CD14-positive monocyte (primary cell): ENCODE measurements at regions not wholly inside any gene's neighbourhood (a gene's known extent, or its start where the extent isn't known, plus 50 kb on each side); places are given as distances from the start of the nearest gene placed in this dataset.

Experiments
- DNase-seq, 3 donors: peaks; one replicate each; pipeline ENCODE4 v3.0.0-alpha.2; 2011 to 2022
- H2AFZ ChIP-seq: 2 replicates; pipeline ENCODE4 v1.6.0; 2012; ENCODE audit warnings: mild to moderate bottlenecking, low read depth, low read length, inconsistent platforms; ENCODE audit not compliant: insufficient read depth, poor library complexity, severe bottlenecking
- H3K27ac ChIP-seq, 2 donors: 1 replicate in 1 of 2; 2 replicates in 1 of 2; pipeline ENCODE4 v1.5.1; 2012 to 2013; ENCODE audit warnings: low read length in 2 of 2, control low read depth in 1 of 2, inconsistent platforms in 1 of 2, low read depth in 1 of 2, mild to moderate bottlenecking in 1 of 2
- H3K27me3 ChIP-seq, 2 donors: one replicate each; pipeline versions ENCODE4 v1.6.0 to v1.6.1; 2011 to 2013; ENCODE audit warnings: low read length in 2 of 2; ENCODE audit not compliant: control insufficient read depth in 2 of 2, insufficient read depth in 2 of 2
- H3K36me3 ChIP-seq, 2 donors: replicated peaks in 1 of 2; 1 replicate in 1 of 2; 2 replicates in 1 of 2; pipeline versions ENCODE4 v1.5.1 to v1.6.1; 2012 to 2013; ENCODE audit warnings: low read length in 2 of 2, control low read depth in 1 of 2, inconsistent platforms in 1 of 2, mild to moderate bottlenecking in 1 of 2; ENCODE audit not compliant: insufficient read depth in 2 of 2, control insufficient read depth in 1 of 2
- H3K4me1 ChIP-seq, 2 donors: 1 replicate in 1 of 2; 2 replicates in 1 of 2; pipeline versions ENCODE4 v1.5.1 to v1.6.1; 2012 to 2013; ENCODE audit warnings: low read length in 2 of 2, control low read depth in 1 of 2, inconsistent platforms in 1 of 2, mild to moderate bottlenecking in 1 of 2, moderate library complexity in 1 of 2; ENCODE audit not compliant: insufficient read depth in 2 of 2, control insufficient read depth in 1 of 2
- H3K4me2 ChIP-seq: replicated peaks from 2 replicates; pipeline ENCODE3; 2012; ENCODE audit warnings: low read length, moderate library complexity, mild to moderate bottlenecking; ENCODE audit not compliant: poor library complexity, severe bottlenecking; ENCODE audit errors: extremely low read depth
- H3K4me3 ChIP-seq, 3 experiments: fragments of 200-600 bp in 1 of 3; sonication (generic) in 1 of 3; replicated peaks in 1 of 3; 1 replicate in 2 of 3; 2 replicates in 1 of 3; pipeline ENCODE4 v1.5.1; 2011 to 2013; ENCODE audit warnings: low read length in 3 of 3, mild to moderate bottlenecking in 3 of 3, control low read depth in 2 of 3, low read depth in 2 of 3, inconsistent platforms in 1 of 3, moderate library complexity in 1 of 3
- H3K79me2 ChIP-seq: 2 replicates; pipeline ENCODE4 v1.6.0; 2012; ENCODE audit warnings: mild to moderate bottlenecking, control low read depth, inconsistent platforms, low read length, moderate library complexity; ENCODE audit not compliant: insufficient read depth
- H3K9ac ChIP-seq: 2 replicates; pipeline ENCODE4 v1.6.0; 2017; ENCODE audit warnings: low read length, mild to moderate bottlenecking; ENCODE audit not compliant: insufficient read depth, poor library complexity, severe bottlenecking
- H3K9me3 ChIP-seq, 2 donors: replicated peaks in 1 of 2; 1 replicate in 1 of 2; 2 replicates in 1 of 2; pipeline versions ENCODE4 v1.5.1 to v1.6.1; 2012 to 2013; ENCODE audit warnings: low read length in 2 of 2, control low read depth in 1 of 2; ENCODE audit not compliant: control insufficient read depth in 1 of 2, insufficient read depth in 1 of 2
- H4K20me1 ChIP-seq: 2 replicates; pipeline ENCODE4 v1.6.0; 2012; ENCODE audit warnings: mild to moderate bottlenecking, low read length, control low read depth, moderate library complexity; ENCODE audit not compliant: insufficient read depth
- H3K27ac Mint-ChIP-seq, 7 donors: one replicate each; pipeline ENCODE4 v1.8.0; 2020; ENCODE audit warnings: mild to moderate bottlenecking in 7 of 7, mixed read lengths in 7 of 7, moderate library complexity in 6 of 7, inconsistent platforms in 2 of 7
- H3K27me3 Mint-ChIP-seq, 3 donors: one replicate each; pipeline ENCODE4 v1.8.0; 2021 to 2022; ENCODE audit warnings: low read depth in 3 of 3, mild to moderate bottlenecking in 3 of 3, mixed read lengths in 3 of 3, moderate library complexity in 3 of 3, inconsistent platforms in 1 of 3
- H3K36me3 Mint-ChIP-seq, 2 donors: one replicate each; pipeline ENCODE4 v1.8.0; 2020; ENCODE audit warnings: mixed read lengths in 2 of 2, inconsistent platforms in 1 of 2, mild to moderate bottlenecking in 1 of 2
- H3K4me1 Mint-ChIP-seq: one replicate; pipeline ENCODE4 v1.8.0; 2020; ENCODE audit warnings: mild to moderate bottlenecking, mixed read lengths
- H3K4me3 Mint-ChIP-seq, 2 donors: one replicate each; pipeline ENCODE4 v1.8.0; 2020; ENCODE audit warnings: mild to moderate bottlenecking in 2 of 2, mixed read lengths in 2 of 2, moderate library complexity in 1 of 2
- H3K9me3 Mint-ChIP-seq, 7 donors: one replicate each; pipeline ENCODE4 v1.8.0; 2020 to 2022; ENCODE audit warnings: mixed read lengths in 7 of 7, mild to moderate bottlenecking in 6 of 7, moderate library complexity in 6 of 7, inconsistent platforms in 2 of 7
- WGBS: methylation state at CpG from one replicate; pipeline ENCODE4 v1.1.5; 2013; ENCODE audit warnings: missing lambda C conversion rate; ENCODE audit not compliant: insufficient coverage; 5-methylcytosine and 5-hydroxymethylcytosine counted together
- intact Hi-C, 2 donors: fragments of 100-400 bp; cut with micrococcal nuclease; formaldehyde crosslinking; loops; one replicate each; pipeline versions ENCODE4 v1.15.0 to v1.15.1; 2023
- TF ChIP-seq, protein P1 (sequence below): fragments of 200-600 bp; IDR thresholded peaks from one replicate; pipeline ENCODE4 v1.8.0; 2022; ENCODE audit warnings: antibody characterized with exemption, mild to moderate bottlenecking

GRCh38 chrX:88101968-88102367 lies 584.4 kb downstream of the KLHL4 start:
- no peaks in the 10 kb centered on the region for H4K20me1 ChIP-seq
- no peaks in the 10 kb centered on the region for H3K4me1 Mint-ChIP-seq
- H3K9me3 Mint-ChIP-seq, result peaks cover 0 to 5% (median 1%) of the 10 kb centered on the region in 7 donors
- no peak overlapping the region for H3K4me3 ChIP-seq
- no peak overlapping the region for H3K4me2 ChIP-seq
- no peak overlapping the region for H3K4me3 Mint-ChIP-seq
- no peaks in the 10 kb centered on the region for H3K79me2 ChIP-seq
- H3K9me3 ChIP-seq, result no peaks in the 10 kb centered on the region
- WGBS, result 0% methylated on average over 1 of the region's 2 CpGs
- no peaks in the 10 kb centered on the region for H3K36me3 Mint-ChIP-seq
- intact Hi-C loops, result no loop called here
- H3K9ac ChIP-seq, result no peak overlapping the region
- H3K27me3 Mint-ChIP-seq, result peaks cover 0 to under 1% (median 0%) of the 10 kb centered on the region in 3 donors
- TF ChIP-seq, protein P1, sequence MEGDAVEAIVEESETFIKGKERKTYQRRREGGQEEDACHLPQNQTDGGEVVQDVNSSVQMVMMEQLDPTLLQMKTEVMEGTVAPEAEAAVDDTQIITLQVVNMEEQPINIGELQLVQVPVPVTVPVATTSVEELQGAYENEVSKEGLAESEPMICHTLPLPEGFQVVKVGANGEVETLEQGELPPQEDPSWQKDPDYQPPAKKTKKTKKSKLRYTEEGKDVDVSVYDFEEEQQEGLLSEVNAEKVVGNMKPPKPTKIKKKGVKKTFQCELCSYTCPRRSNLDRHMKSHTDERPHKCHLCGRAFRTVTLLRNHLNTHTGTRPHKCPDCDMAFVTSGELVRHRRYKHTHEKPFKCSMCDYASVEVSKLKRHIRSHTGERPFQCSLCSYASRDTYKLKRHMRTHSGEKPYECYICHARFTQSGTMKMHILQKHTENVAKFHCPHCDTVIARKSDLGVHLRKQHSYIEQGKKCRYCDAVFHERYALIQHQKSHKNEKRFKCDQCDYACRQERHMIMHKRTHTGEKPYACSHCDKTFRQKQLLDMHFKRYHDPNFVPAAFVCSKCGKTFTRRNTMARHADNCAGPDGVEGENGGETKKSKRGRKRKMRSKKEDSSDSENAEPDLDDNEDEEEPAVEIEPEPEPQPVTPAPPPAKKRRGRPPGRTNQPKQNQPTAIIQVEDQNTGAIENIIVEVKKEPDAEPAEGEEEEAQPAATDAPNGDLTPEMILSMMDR, result no peak
- DNase-seq, result no peak
- no peak overlapping the region for H3K27ac ChIP-seq
- no peaks in the 10 kb centered on the region for H3K27me3 ChIP-seq
- H3K27ac Mint-ChIP-seq, result no peak overlapping the region
- H3K36me3 ChIP-seq, result no peaks in the 10 kb centered on the region
- no peaks in the 10 kb centered on the region for H3K4me1 ChIP-seq
- H2AFZ ChIP-seq, result no peak overlapping the region

GRCh38 chrX:88135735-88136134 lies 611.3 kb upstream of the CPXCR1 start:
- WGBS, result no CpG with 5 or more reads among the region's 3 CpGs
- H3K4me1 ChIP-seq, result no peaks in the 10 kb centered on the region
- no peaks in the 10 kb centered on the region for H3K9me3 ChIP-seq
- H3K9ac ChIP-seq, result no peak overlapping the region
- no peak for DNase-seq
- H3K4me3 ChIP-seq, result no peak overlapping the region
- H3K4me2 ChIP-seq, result no peak overlapping the region
- H3K9me3 Mint-ChIP-seq, result no peaks in the 10 kb centered on the region
- no peaks in the 10 kb centered on the region for H3K36me3 Mint-ChIP-seq
- H3K27me3 ChIP-seq, result no peaks in the 10 kb centered on the region
- no peaks in the 10 kb centered on the region for H3K36me3 ChIP-seq
- no peak overlapping the region for H3K27ac Mint-ChIP-seq
- H3K27ac ChIP-seq, result no peak overlapping the region
- H3K27me3 Mint-ChIP-seq, result peaks cover 0 to 2% (median 1%) of the 10 kb centered on the region in 3 donors
- no peak overlapping the region for H2AFZ ChIP-seq
- H3K79me2 ChIP-seq, result no peaks in the 10 kb centered on the region
- H3K4me1 Mint-ChIP-seq, result no peaks in the 10 kb centered on the region
- intact Hi-C loops, result no loop called here
- no peak overlapping the region for H3K4me3 Mint-ChIP-seq
- no peaks in the 10 kb centered on the region for H4K20me1 ChIP-seq
- TF ChIP-seq, protein P1, result no peak
